ENCODE measurements at regions not wholly inside any gene's neighbourhood (a gene's known extent, or its start where the extent isn't known, plus 50 kb on each side); places are given as distances from the start of the nearest gene placed in this dataset.

DNA sequence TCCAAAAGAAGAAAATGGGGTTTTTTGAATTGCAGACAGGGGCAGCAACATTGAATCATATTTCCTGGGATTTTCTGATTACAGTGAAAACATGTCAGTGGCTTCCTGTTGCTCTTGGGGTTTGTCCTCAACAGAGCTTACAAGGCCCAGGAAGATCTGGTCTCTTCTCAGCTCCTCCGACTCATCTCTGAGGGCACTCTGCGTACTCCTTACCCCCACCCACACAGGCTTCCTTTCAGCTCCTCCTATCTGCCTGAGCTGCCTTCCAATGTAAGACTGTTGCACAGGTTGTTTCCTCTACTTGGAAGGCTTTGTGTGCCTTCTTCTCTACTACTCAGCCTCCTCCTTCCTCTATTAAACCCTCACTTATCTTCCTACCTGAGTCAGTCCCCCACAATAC lies 245.1 kb upstream of the MEF2C start:
- no peak for DNase-seq (ENCODE audit: low read depth)

DNA sequence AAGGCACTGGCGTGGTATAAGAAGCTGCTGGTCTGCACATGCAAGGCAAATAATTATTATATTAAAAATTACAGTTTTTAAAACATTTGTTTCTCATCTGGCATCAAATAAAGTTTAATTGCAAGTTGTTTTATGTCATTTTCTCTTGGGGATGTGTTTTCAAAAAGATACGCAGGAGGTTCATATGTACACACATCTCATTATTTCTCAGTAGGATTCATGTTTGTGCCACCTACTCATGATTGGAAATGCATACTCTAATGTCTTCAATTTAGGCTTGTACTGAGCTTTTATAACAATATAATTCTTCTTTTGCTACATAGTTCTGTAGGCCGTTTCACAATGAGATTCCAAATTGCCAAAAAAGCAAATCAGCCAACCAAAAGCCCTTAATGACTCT lies 244.2 kb upstream of the MEF2C start:
- no peak for DNase-seq (ENCODE audit: low read depth)

DNA sequence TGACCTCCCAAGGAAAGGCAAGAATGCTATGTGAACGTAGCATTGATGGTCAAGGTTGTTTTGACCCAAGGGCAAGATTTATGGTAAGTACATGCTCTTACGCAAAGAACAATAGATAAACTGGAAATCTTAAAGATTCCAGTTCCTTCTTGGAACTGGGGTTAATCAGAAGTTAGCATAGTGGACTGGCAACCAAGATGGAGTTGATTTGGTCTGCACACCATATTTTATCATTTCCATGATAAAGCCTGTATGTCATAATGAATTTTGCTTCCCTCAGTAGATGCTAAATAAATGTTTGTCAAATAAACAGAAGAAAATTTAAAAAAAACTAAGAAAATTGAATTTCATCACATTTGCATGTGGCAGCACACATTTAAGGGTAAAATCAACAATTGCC lies 242.4 kb upstream of the MEF2C start:
- DNase-seq (ENCODE audit: low read depth): no peak

DNA sequence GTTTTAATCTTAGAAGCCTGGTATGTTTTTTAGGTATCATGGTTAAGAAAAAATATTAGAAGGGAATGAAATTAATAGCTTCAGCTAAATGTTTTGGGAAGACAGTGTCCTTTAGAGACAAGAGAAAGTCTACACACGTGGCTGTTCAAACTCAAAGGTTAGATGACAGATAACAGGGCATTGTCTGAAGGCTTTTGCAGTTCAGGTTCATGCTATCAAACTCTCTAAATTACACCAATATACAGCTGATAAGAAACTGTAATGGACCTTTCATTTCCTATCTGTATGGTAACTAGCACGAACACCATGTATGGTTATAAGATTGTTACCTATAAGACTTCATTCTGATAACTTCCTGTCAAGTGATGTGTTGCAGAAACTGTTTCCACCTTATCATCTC lies 240.6 kb upstream of the MEF2C start:
- DNase-seq (ENCODE audit: low read depth): no peak

DNA sequence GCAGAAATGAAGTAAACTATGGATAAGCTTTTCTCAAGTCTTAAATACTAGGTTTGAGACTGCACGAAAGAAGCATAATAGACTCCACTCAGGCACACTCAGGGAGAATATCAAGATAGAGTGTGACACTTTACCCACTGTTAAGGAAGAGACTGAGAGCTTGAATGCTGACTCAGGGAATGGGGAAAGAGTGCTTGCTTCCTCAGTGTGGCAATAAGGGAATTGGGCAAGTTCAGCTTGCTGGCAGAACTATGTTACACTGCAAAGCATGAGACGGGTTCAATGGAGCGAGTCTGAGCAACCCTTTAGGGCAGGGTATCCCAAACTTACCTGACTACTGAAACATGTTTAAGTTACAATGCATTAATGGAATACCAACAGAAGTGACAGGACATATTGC lies 237.7 kb upstream of the MEF2C start:
- DNase-seq (ENCODE audit: low read depth): no peak

DNA sequence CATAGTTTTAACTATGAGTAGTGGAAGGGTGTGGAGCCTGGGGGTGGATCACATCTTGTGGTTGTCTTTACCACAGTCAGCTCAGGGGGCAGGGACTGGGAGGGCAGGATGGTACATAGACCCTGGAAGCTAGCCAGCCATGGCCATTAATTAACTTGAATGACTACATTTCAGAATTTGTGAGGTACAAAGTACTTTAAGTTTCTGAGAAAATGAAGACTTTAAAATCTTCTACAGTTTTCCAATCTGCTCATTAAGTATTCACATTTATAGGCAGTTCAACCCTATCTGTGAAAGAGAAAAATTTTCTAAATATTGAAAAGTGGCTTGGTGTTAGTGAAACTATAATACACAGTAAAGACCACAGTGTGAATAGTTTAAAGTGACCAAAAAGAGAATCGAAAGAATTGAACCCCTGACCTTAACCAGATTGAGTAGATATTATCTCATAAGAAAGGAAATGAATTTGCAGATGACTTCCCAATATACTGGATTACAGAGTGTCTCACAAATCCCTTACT lies 234.2 kb upstream of the MEF2C start:
- DNase-seq (ENCODE audit: low read depth): no peak

DNA sequence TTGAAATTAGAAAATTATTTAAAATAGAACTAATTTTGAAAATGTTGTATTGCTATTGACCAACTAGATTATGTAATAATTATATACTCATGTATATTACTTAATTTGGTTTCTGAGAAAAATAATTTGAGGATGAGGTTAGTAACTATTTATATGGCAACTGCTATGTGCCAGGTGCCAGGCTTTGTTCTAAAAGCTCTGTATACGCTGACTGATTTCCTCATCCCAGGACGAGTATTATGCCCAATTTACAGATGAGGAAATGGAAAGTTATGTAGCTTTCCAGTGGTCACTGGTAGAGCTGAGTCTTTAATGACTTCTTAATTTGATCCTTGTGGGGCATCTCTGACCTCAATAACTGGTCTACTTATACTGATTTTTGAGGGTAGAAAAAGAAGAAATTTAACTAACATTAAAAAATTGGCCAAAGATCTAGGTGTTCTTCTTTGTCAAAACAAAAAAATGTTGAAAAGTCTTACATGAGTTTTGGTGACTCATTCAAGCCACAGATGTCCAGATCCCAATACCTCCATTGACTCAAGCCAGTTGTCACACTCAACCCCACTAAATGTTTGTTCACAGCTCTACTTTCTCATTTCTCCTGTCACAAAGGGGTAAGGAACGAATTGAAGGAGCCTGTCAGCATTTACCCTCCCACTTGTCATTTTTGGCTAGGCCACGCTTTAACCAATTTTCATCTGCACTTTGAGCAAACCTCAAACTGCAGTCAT lies 228.1 kb upstream of the MEF2C start:
- DNase-seq (ENCODE audit: low read depth): no peak

DNA sequence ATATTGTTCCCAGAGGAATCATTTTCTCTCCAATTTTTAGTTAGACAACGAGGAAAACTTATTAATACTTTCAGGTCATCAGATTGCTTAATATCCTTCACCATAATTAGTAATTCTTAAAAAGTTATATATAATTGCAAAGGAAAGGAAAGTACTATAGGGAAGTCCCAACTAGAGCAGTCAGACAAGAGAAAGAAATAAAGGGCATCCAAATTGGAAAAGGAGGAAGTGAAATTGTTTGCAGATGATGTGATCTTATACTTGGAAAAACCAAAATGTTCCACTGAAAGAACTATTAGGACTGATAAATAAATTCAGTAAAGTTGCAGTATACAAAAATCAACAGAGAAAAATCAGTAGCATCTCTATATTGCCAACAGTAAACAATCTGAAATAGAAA lies 223.5 kb upstream of the MEF2C start:
- DNase-seq (ENCODE audit: low read depth): no peak

DNA sequence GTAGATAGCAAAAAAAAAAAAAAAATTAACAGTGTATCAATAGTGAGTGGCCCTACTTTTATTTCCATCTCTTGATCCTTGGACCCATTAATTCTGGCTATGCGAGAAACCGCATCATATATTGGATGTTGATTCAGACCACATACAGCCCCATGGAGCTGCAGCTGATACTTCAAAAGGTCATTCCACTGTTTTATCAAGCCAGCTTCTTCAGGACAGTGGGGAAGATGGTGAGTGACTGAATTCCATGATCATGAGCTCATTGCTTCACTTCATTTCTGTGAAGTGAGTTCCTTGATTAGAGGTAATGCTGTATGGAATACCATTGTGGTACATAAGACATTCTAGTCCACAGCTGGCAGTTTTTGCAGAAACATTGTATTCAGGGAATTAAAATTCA lies 222.9 kb upstream of the MEF2C start:
- no peak for DNase-seq (ENCODE audit: low read depth)

DNA sequence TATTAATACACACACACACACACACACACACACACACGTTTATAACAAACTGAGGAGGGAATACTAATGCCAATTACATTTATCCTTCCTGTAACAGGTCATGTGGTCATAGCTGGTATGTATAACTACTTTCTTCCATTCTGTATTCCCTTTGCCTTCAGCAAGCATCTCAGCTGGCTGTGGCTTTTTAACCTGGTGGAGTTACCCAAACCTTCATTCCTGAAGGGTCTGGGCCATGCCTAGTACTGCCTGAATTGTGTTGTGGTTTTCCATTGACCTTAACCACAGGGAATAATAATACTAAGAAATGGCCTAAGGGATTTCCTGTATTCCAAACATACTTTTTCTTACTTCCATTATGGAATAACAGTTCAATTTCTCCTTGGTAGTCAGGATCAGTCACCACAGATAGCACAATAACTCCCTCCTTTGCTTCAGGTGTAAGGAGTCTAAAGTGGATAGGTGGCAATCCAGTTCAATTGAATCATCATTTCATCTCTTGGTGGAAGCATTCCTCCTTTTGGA lies 222.2 kb upstream of the MEF2C start:
- no peak for DNase-seq (ENCODE audit: low read depth)

DNA sequence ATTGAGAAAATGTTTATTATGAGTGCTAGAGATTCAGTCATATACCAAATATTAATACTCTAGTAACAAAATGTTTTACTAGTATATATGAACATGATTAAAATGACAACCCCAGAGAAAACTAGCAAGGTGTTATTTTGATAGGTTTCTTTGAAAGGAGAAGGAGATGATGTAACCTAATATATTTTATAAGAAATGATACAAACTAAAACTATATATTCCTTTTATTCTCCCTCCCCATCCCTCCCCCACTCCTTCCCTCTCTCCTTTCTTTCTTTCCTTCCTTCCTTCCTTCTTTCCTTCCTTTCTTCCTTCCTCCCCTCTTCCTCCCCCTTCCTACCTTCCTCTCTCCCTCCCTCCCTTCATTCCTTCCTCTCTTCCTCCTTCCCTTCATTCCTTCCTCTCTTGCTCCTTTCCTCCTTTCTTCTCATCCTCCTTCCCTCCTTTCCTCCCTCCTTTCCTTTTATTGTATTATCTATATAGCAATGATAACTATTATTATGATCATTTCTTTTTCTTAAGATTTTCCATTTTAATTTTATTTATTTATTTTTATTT lies 215.3 kb upstream of the MEF2C start:
- DNase-seq (ENCODE audit: low read depth): no peak

DNA sequence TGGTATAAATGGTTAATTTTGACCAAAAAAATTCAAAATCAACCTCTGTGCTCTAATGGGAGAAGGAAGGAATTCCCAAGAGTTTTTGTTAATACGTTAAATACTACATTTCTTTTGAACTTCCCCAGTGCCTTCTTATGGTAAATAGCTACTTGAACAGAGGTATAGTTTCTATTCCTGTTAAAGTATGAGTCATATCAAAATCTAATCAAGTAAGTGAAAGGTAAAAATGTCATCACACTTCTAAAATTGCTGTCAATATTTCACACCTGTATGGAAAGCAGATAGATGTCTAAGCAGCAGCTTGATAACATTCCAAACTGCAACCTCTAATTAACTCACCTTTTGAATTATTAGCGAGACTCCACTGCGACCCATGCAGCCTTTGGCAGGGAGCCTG lies 214.1 kb upstream of the MEF2C start:
- no peak for DNase-seq (ENCODE audit: low read depth)

DNA sequence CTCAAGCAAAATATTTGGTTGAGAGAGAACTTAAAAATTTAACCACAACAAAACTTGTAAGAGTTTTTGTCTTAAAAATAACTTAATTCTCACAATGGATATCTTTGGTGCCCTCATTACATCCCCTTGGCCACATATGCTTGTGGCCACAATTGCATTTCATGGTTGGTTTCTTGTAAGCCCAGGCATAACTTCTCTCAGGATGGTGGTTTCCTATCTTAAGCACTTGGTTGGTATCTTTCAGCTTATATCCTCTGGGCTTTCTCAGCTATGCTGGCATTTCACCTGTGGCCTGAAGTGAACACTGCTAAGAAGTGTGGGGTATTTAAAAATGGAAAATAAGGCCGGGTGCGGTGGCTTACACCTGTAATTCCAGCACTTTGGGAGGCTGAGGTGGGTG lies 212.4 kb upstream of the MEF2C start:
- no peak for DNase-seq (ENCODE audit: low read depth)

DNA sequence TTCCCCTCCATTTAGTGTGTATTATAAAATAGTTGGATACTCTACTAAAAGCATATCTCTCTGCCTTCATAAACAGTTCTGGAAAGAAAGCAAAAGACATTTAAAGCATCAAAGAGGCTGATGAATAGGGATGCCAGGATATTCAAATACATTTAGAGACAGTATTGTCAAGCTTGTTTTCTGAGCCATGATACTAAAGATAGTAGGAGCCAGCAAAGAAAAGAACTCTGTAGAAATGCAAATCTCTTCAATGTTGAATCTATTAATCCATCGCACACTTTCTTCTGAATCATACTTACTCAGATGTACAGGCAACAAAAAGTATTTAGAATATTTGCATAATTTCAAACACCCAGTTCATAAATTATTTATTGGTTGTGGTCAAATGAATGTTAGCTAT lies 207.1 kb upstream of the MEF2C start:
- DNase-seq (ENCODE audit: low read depth): no peak

DNA sequence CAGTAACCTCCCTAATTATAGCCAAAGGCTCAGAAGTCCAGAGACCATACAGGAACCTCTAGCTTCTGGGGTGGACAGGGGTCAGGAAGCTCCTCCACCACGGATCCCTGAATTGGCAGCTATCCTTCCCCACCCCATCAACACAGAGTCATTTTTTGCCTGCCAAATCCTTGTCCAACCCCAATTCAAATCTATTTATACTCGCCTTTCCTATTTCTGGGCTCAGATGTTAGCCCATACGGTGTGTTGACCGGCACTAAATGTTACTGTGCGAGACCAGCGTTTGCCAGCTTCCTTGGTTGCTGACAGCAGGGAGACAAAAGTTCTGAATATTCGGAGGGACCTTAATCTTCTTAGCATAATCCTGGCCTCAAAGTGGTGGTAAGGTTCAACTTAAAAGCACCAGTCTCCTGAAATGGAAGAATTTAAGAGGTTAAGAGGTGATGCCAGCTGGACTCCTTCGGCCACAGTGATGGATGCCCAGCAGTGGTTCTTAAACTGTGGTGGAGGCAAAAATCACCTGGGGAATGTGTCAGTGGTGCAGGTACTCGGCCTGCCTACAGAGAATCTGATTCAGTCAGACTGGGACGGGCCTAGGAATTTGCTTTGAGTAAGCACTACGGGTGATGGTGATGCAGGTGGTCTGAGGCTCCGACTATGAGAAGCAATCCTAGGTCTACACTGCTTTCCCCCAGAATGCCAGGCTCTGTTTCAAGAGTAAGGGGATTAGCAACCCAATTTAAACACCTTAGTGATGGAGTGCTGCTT lies 204.8 kb upstream of the MEF2C start:
- no peak for DNase-seq (ENCODE audit: low read depth)

DNA sequence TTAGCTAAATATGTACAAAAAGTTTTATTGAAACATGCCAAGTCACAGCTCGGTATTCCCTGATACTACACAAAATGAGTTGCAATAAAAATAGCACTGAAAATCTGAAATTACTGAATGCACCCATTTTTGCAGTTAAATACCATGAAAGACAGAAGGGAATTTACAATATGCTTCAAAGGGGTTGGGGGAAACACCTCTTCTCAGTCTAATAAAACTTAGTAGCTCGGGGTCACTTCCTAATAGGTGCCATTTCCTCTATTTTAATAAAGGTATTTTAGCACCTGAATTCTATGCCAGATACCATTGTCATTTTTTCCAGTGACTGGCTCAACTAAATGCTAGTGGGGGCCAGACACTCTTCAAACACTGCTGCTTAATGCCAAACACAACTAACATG lies 204.1 kb upstream of the MEF2C start:
- no peak for DNase-seq (ENCODE audit: low read depth)

DNA sequence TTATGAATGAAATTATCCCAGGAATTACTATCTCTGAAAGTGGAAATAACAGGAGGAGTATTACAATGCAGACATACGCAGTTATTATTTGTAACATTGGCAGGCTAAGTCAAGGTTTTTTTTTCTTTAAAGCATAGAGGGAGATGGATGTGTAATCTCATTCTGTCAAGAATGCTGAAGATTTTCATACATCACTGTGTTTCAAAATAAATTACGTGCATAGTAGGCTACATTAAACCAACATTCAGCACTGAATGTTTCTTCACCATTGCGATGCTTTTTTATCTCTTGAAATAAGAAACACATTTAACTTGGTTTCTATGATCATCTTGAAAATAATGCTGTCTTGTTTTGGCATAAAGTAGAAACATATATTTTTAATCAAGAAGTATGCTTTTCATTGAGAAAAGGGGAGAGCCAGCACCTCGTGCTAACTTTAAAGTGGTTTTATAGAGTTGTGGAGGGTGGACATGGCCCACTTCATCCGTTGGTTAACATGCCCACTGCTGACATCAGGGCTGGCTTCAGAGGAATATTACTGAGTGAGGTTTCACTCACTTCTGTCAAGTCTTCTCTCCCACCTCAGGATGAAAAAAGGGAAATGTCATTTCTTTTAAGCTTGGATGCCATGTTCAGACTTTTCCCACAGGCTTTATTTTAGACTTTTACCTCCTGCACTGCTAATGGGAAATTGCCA lies 203.6 kb upstream of the MEF2C start:
- no peak for DNase-seq (ENCODE audit: low read depth)

DNA sequence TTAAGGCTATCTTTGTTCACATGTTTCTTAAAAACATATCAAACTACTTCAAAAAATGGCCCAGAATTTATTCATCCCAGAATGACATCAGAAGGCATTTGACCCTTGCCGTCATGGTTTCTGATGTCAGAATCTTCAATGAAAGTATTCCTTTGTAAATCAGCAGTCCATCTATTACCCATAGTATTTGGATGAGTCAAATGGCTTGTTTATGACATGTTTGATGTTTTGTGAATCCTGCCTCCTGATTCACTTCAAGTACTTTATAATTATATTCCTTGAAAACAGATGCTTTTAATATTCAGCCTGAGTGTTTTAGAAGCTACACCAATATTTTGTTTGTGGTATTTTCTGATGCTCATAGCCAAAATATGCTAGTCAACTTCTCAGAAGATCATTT lies 200.8 kb upstream of the MEF2C start:
- DNase-seq (ENCODE audit: low read depth): peak; percentile 17

DNA sequence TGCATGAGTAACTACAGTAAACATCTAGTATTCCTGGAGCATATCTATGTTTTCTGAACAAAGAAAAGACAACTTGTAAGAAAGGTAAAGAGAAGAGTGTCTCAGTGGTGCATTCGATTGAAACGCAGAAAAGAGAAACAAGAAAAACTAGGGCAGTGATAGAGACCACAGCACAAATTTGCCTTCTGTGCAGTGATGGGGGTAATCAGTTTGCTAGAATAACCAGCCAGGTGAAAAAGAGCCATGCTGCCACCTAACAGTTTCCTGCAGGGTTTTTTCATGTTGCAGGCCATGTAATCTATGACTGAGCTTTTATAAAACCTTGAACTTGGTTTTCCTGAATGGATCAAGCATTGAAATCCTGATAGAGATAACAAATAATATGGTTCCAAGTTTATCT lies 198.4 kb upstream of the MEF2C start:
- no peak for DNase-seq (ENCODE audit: low read depth)

DNA sequence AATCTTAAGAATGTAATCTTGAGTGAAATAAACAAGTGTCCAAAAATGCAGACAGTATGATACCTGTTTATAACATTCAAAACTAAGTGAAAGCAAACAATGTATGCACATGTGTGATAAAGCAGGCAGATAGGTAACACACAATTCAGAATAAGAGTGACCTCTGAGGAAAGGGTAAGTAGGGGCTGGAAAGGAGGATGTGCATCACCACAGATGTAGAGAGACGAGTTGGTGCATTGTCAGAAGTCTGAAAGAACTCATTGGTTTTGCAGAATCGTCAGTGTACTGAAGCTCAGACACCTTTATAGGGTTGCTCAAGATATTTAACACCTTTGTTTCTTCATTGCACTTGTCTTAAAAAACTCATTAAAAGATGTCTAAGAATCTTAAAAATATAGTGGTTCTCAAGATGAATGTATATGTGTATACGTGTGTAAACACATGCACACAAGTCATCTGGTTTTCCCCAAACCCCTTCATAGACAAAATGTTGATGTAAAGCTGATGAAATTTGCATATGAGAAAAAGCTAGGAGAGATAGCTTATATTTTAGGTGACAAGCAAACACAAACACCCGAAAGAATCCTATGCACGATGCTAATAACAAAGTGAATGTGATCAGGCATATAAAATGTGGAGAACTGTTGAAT lies 197.6 kb upstream of the MEF2C start:
- no peak for DNase-seq (ENCODE audit: low read depth)

DNA sequence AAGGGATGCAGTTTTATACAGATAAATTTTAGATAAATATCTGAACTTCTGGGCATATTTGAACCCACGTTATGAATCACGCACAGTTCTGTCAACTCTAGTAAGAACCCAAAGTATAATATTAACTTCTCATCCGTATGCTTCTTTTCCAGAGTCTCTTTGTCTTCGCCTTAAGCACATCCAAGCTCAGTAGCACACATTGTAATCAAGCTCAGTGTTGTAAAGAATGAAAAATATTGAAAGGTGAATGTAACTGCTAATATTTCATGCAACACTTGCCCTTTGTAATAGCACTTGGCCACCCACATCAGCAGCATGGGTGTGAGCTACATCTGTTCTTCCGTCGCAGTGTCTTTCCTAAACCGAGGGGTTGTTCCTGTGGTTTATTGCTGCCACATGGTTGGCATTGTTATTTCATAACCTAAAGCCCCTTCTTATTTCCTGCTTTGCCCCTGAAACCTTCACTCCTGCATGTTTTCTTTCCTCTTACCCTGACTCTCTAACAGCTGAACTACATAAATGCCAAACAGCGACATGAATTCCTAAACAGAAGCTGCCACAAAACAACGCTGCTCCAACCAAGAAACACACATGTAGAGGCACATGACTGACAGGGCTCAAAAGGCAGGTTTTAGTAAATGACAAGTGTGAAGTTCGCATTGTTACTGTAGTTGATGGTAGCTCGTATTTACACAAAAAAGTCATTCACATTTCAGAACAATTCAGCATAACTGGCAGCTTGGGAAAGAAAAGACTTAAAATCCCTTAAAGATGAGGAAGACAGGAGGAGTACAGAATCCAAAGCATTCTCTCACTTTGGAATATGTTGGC lies 190.1 kb upstream of the MEF2C start:
- no peak for DNase-seq (ENCODE audit: low read depth)

All from stromal cell of bone marrow (primary cell).